Uterus (tissue), 2 donors: ENCODE measurements at regions not wholly inside any gene's neighbourhood (a gene's known extent, or its start where the extent isn't known, plus 50 kb on each side); places are given as distances from the start of the nearest gene placed in this dataset.

Experiments used
- CTCF ChIP-seq, 4 experiments: fragments of 200-600 bp in 2 of 4; fragments of 450-650 bp in 2 of 4; sonication (generic) in 2 of 4; IDR thresholded peaks; one replicate each; pipeline ENCODE4 v1.5.1; 2016 to 2019; ENCODE audit warnings: antibody characterized with exemption in 4 of 4, mild to moderate bottlenecking in 2 of 4, moderate library complexity in 1 of 4
- POLR2A ChIP-seq, 2 donors: fragments of 450-650 bp; IDR thresholded peaks; one replicate each; pipeline ENCODE4 v1.6.1; 2016; ENCODE audit warnings: antibody characterized with exemption in 2 of 2, mild to moderate bottlenecking in 1 of 2, moderate library complexity in 1 of 2

- TF ChIP-seq CTCF (IDR thresholded peaks at IDR 0.05) (no peak), POLR2A (IDR thresholded peaks at IDR 0.05) (no peak)
Measured at GRCh38 chr10:10844251-10844650, 173.4 kb upstream of the CELF2 start.
